Stimulated activated naive CD8-positive, alpha-beta T cell treated with anti-CD3 and anti-CD28 coated beads, Interleukin-15, amount 100 ng/mL, for 72 hours (primary cell): ENCODE measurements at regions not wholly inside any gene's neighbourhood (a gene's known extent, or its start where the extent isn't known, plus 50 kb on each side); places are given as distances from the start of the nearest gene placed in this dataset.

Source experiments
- ATAC-seq: fragments of 150-1000 bp; cut with Tn5 transposase; 2 replicates; pipeline ENCODE4 v1.10.0; 2021; ENCODE audit warnings: mild to moderate bottlenecking, moderate library complexity
- DNase-seq, 2 donors: peaks; one replicate each; pipeline ENCODE4 v3.0.0; 2021 to 2022
- H3K27ac Mint-ChIP-seq, 2 donors: one replicate each; pipeline ENCODE4 v1.8.0; 2022; ENCODE audit warnings: mild to moderate bottlenecking in 2 of 2, mixed read lengths in 2 of 2, moderate library complexity in 2 of 2
- H3K27me3 Mint-ChIP-seq: one replicate; pipeline ENCODE4 v1.8.0; 2022; ENCODE audit warnings: mixed read lengths
- H3K4me1 Mint-ChIP-seq: one replicate; pipeline ENCODE4 v1.8.0; 2022; ENCODE audit warnings: mild to moderate bottlenecking, mixed read lengths
- H3K4me3 Mint-ChIP-seq, 2 donors: one replicate each; pipeline ENCODE4 v1.8.0; 2022; ENCODE audit warnings: mild to moderate bottlenecking in 2 of 2, mixed read lengths in 2 of 2, moderate library complexity in 1 of 2
- H3K9me3 Mint-ChIP-seq, 2 donors: one replicate each; pipeline ENCODE4 v1.8.0; 2022; ENCODE audit warnings: mixed read lengths in 2 of 2

GRCh38 chr2:45199973-45200372 is 190.7 kb upstream of the SIX2 start:
- no peak overlapping the region for H3K27ac Mint-ChIP-seq
- ATAC-seq (no peak), DNase-seq (no peak)
- no peaks in the 10 kb centered on the region for H3K4me1 Mint-ChIP-seq
- peaks cover 18% of the 10 kb centered on the region for H3K27me3 Mint-ChIP-seq
- H3K9me3 Mint-ChIP-seq, result peaks cover 12 to 16% of the 10 kb centered on the region in 2 donors
- H3K4me3 Mint-ChIP-seq, result no peak overlapping the region

- ATAC-seq, result no peak
- Mint-ChIP-seq H3K9me3 (peaks cover 0 to 4% of the 10 kb centered on the region in 2 donors), H3K4me1 (no peaks in the 10 kb centered on the region), H3K4me3 (no peak overlapping the region), H3K27ac (no peak overlapping the region), H3K27me3 (peaks cover 23% of the 10 kb centered on the region)
- no peak for DNase-seq
Measured at GRCh38 chr2:45195916-45196315, 186.7 kb upstream of the SIX2 start.

GRCh38 chr2:45194596-45194995 is 185.3 kb upstream of the SIX2 start:
- no peak overlapping the region for H3K4me3 Mint-ChIP-seq
- H3K4me1 Mint-ChIP-seq, result no peaks in the 10 kb centered on the region
- no peak overlapping the region for H3K27ac Mint-ChIP-seq
- DNase-seq, result no peak
- H3K27me3 Mint-ChIP-seq, result peaks cover 31% of the 10 kb centered on the region
- H3K9me3 Mint-ChIP-seq, result no peaks in the 10 kb centered on the region
- ATAC-seq, result no peak

- no peaks in the 10 kb centered on the region for H3K4me1 Mint-ChIP-seq
- H3K27ac Mint-ChIP-seq, result no peak overlapping the region
- H3K27me3 Mint-ChIP-seq, result peaks cover 42% of the 10 kb centered on the region
- DNase-seq, result no peak
- no peak overlapping the region for H3K4me3 Mint-ChIP-seq
- H3K9me3 Mint-ChIP-seq, result no peaks in the 10 kb centered on the region
- no peak for ATAC-seq
Measured at GRCh38 chr2:45193581-45193980, 184.3 kb upstream of the SIX2 start.

- H3K9me3 Mint-ChIP-seq, result no peaks in the 10 kb centered on the region
- H3K4me3 Mint-ChIP-seq, result no peak overlapping the region
- H3K27me3 Mint-ChIP-seq, result peaks cover 47% of the 10 kb centered on the region
- no peaks in the 10 kb centered on the region for H3K4me1 Mint-ChIP-seq
- ATAC-seq, result no peak
- DNase-seq, result no peak
- H3K27ac Mint-ChIP-seq, result no peak overlapping the region
Measured at GRCh38 chr2:45192991-45193390, 183.7 kb upstream of the SIX2 start.

- Mint-ChIP-seq H3K27ac (no peak overlapping the region), H3K4me1 (no peaks in the 10 kb centered on the region), H3K9me3 (no peaks in the 10 kb centered on the region), H3K27me3 (peaks cover 53% of the 10 kb centered on the region), H3K4me3 (no peak overlapping the region)
- ATAC-seq, result no peak
- DNase-seq, result no peak
Measured at GRCh38 chr2:45192481-45192880, 183.2 kb upstream of the SIX2 start.

GRCh38 chr2:45191976-45192375 is 182.7 kb upstream of the SIX2 start:
- Mint-ChIP-seq H3K27ac (no peak overlapping the region), H3K4me1 (no peaks in the 10 kb centered on the region), H3K9me3 (no peaks in the 10 kb centered on the region), H3K27me3 (peaks cover 55% of the 10 kb centered on the region), H3K4me3 (no peak overlapping the region)
- ATAC-seq (no peak), DNase-seq (no peak)

- no peak for ATAC-seq
- Mint-ChIP-seq H3K4me3 (no peak overlapping the region), H3K4me1 (no peaks in the 10 kb centered on the region), H3K27me3 (peaks cover 55% of the 10 kb centered on the region), H3K27ac (no peak overlapping the region), H3K9me3 (no peaks in the 10 kb centered on the region)
- DNase-seq, result no peak
Measured at GRCh38 chr2:45191146-45191863, 182.1 kb upstream of the SIX2 start.

GRCh38 chr2:45190481-45190942 is 181.3 kb upstream of the SIX2 start:
- H3K27ac Mint-ChIP-seq, result peak overlapping the region in 1 of 2 donors; percentile 15
- H3K4me1 Mint-ChIP-seq, result no peaks in the 10 kb centered on the region
- no peak for DNase-seq
- no peaks in the 10 kb centered on the region for H3K9me3 Mint-ChIP-seq
- no peak for ATAC-seq
- H3K4me3 Mint-ChIP-seq, result no peak overlapping the region
- peaks cover 49% of the 10 kb centered on the region for H3K27me3 Mint-ChIP-seq

GRCh38 chr2:45184606-45185005 is 175.4 kb upstream of the SIX2 start:
- H3K9me3 Mint-ChIP-seq, result no peaks in the 10 kb centered on the region
- H3K27me3 Mint-ChIP-seq, result peaks cover 49% of the 10 kb centered on the region
- no peak overlapping the region for H3K4me3 Mint-ChIP-seq
- no peak for DNase-seq
- no peak for ATAC-seq
- no peak overlapping the region for H3K27ac Mint-ChIP-seq
- H3K4me1 Mint-ChIP-seq, result no peaks in the 10 kb centered on the region

GRCh38 chr2:45182667-45183295 is 173.5 kb upstream of the SIX2 start:
- H3K27me3 Mint-ChIP-seq, result peaks cover 30% of the 10 kb centered on the region

GRCh38 chr2:45180779-45181178 is 171.5 kb upstream of the SIX2 start:
- Mint-ChIP-seq H3K27ac (no peak overlapping the region), H3K9me3 (peaks cover 7 to 15% of the 10 kb centered on the region in 2 donors), H3K4me1 (no peaks in the 10 kb centered on the region), H3K4me3 (no peak overlapping the region), H3K27me3 (peaks cover 33% of the 10 kb centered on the region)
- ATAC-seq (no peak), DNase-seq (no peak)

More at GRCh38 chr2:45182667-45183295, 173.5 kb upstream of the SIX2 start:
- ATAC-seq, result no peak
- Mint-ChIP-seq H3K4me3 (no peak overlapping the region), H3K4me1 (no peaks in the 10 kb centered on the region), H3K9me3 (peaks cover 0 to under 1% of the 10 kb centered on the region in 2 donors), H3K27ac (no peak overlapping the region)
- no peak for DNase-seq

GRCh38 chr2:45180033-45180746 is 170.9 kb upstream of the SIX2 start:
- DNase-seq (no peak), ATAC-seq (peak; percentile 20)
- Mint-ChIP-seq H3K4me1 (no peaks in the 10 kb centered on the region), H3K4me3 (no peak overlapping the region), H3K9me3 (peaks cover 7 to 15% of the 10 kb centered on the region in 2 donors), H3K27ac (no peak overlapping the region), H3K27me3 (peaks cover 32% of the 10 kb centered on the region)

- DNase-seq, result no peak
- Mint-ChIP-seq H3K4me1 (no peaks in the 10 kb centered on the region), H3K27ac (no peak overlapping the region), H3K9me3 (peaks cover 7 to 15% of the 10 kb centered on the region in 2 donors), H3K4me3 (no peak overlapping the region), H3K27me3 (peaks cover 42% of the 10 kb centered on the region)
- ATAC-seq, result no peak
Measured at GRCh38 chr2:45178854-45179253, 169.6 kb upstream of the SIX2 start.

GRCh38 chr2:45178359-45178758 is 169.1 kb upstream of the SIX2 start:
- no peak overlapping the region for H3K27ac Mint-ChIP-seq
- peaks cover 47% of the 10 kb centered on the region for H3K27me3 Mint-ChIP-seq
- ATAC-seq (no peak), DNase-seq (no peak)
- no peak overlapping the region for H3K4me3 Mint-ChIP-seq
- peaks cover 7 to 15% of the 10 kb centered on the region in 2 donors for H3K9me3 Mint-ChIP-seq
- no peaks in the 10 kb centered on the region for H3K4me1 Mint-ChIP-seq

GRCh38 chr2:45177870-45178269 is 168.6 kb upstream of the SIX2 start:
- H3K4me3 Mint-ChIP-seq, result no peak overlapping the region
- no peaks in the 10 kb centered on the region for H3K4me1 Mint-ChIP-seq
- DNase-seq (no peak), ATAC-seq (no peak)
- peaks cover 7 to 15% of the 10 kb centered on the region in 2 donors for H3K9me3 Mint-ChIP-seq
- H3K27ac Mint-ChIP-seq, result no peak overlapping the region
- peaks cover 51% of the 10 kb centered on the region for H3K27me3 Mint-ChIP-seq
